HepG2 (cell line): ENCODE measurements at regions not wholly inside any gene's neighbourhood (a gene's known extent, or its start where the extent isn't known, plus 50 kb on each side); places are given as distances from the start of the nearest gene placed in this dataset.
A peak's percentile ranks its signal among the peaks of the same experiment; 100 is the strongest.

Experiments
- ATF6 ChIP-seq: sonication (generic); formaldehyde crosslinking; conservative IDR thresholded peaks from 2 replicates; pipeline ENCODE4 v1.4.0; 2020; ENCODE audit warnings: missing genetic modification reagents
- CTCF ChIP-seq: sonication (generic); formaldehyde crosslinking; IDR thresholded peaks from 2 replicates; pipeline ENCODE4 v1.5.0; 2020; ENCODE audit warnings: mild to moderate bottlenecking, missing genetic modification reagents, moderate library complexity
- EP300 ChIP-seq, 3 experiments: sonication (generic) in 1 of 3; formaldehyde crosslinking in 1 of 3; IDR thresholded peaks; 2 replicates each; pipeline versions ENCODE4 v1.5.1 to v1.6.1; 2011 to 2020; ENCODE audit warnings: low read depth in 2 of 3, low read length in 2 of 3, borderline replicate concordance in 1 of 3, improper control_type of control experiment in 1 of 3, mild to moderate bottlenecking in 1 of 3, missing genetic modification reagents in 1 of 3, moderate library complexity in 1 of 3
- IRF2 ChIP-seq: IDR thresholded peaks from 2 replicates; pipeline ENCODE4 v1.6.1; 2018; ENCODE audit warnings: missing genetic modification reagents, missing compliant biosample characterization
- KDM1A ChIP-seq: IDR thresholded peaks from 2 replicates; pipeline ENCODE4 v1.6.1; 2016; ENCODE audit warnings: missing compliant biosample characterization
- NCOA2 ChIP-seq: sonication (generic); formaldehyde crosslinking; IDR thresholded peaks from 2 replicates; pipeline ENCODE4 v1.8.0; 2022; ENCODE audit warnings: inconsistent platforms
- ZBTB33 ChIP-seq: sonication (generic); formaldehyde crosslinking; IDR thresholded peaks from 2 replicates; pipeline ENCODE4 v1.4.0; 2020; ENCODE audit warnings: missing genetic modification reagents

GRCh38 chr11:31995525-31996094 is 95.3 kb upstream of the RCN1 start:
- TF ChIP-seq KDM1A (no peak), IRF2 (CRISPR knock-in tag) (peak; percentile 26; the same call in 1 of the 2 replicates), ATF6 (CRISPR knock-in tag) (no peak), CTCF (no peak), ZBTB33 (CRISPR knock-in tag) (no peak), EP300 (IDR thresholded peaks at IDR 0.05; ENCODE audit: low read depth in 2 of 2, low read length in 2 of 2) (no peak), EP300 (CRISPR knock-in tag; IDR thresholded peaks at IDR 0.05; ENCODE audit: borderline replicate concordance) (no peak), NCOA2 (CRISPR knock-in tag) (no peak)
